ENCODE measurements at regions not wholly inside any gene's neighbourhood (a gene's known extent, or its start where the extent isn't known, plus 50 kb on each side); places are given as distances from the start of the nearest gene placed in this dataset.

DNA sequence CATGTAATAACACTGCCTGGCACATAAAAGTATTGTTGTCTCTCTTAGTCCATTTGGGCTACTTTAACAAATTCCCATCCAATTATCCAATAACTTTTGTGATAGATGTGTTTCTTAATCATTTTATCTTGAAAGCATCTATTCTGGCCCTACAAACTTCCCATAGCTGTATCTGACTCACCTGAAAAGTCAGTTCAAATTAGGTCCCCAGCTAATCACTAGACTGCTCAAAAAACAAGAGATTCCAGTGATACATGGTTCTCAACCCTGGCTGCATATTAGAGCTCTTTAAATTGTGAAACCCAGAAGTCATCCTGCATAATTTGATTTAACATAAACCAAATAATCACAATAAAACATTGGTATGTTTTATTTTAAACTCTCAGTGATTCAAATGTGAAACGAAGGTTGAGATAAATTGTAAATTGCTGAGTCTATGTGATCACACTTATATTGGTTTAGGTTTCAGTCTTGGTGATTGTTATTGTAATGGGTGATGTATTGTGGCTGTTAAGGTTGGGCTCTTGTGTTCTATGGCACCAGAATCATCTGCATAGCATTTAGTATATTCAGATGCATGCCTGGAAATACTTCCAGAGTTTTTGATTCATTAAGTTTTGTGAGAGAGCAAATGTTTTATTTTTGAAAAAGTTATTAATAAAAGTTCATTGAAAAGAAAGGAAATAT is 268.9 kb upstream of the KCNMB2 start:
- no peak for TF ChIP-seq POLR2A (IDR thresholded peaks at IDR 0.05)
- TF ChIP-seq, protein P1, sequence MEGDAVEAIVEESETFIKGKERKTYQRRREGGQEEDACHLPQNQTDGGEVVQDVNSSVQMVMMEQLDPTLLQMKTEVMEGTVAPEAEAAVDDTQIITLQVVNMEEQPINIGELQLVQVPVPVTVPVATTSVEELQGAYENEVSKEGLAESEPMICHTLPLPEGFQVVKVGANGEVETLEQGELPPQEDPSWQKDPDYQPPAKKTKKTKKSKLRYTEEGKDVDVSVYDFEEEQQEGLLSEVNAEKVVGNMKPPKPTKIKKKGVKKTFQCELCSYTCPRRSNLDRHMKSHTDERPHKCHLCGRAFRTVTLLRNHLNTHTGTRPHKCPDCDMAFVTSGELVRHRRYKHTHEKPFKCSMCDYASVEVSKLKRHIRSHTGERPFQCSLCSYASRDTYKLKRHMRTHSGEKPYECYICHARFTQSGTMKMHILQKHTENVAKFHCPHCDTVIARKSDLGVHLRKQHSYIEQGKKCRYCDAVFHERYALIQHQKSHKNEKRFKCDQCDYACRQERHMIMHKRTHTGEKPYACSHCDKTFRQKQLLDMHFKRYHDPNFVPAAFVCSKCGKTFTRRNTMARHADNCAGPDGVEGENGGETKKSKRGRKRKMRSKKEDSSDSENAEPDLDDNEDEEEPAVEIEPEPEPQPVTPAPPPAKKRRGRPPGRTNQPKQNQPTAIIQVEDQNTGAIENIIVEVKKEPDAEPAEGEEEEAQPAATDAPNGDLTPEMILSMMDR (IDR thresholded peaks at IDR 0.05) = no peak
- intact Hi-C loops (cut with DNase I) = no loop called here
- Histone ChIP-seq H3K27ac (no peak overlapping the region), H3K4me1 (no peaks in the 10 kb centered on the region), H3K4me3 (no peak overlapping the region), H3K9me3 (no peaks in the 10 kb centered on the region), H3K27me3 (no peaks in the 10 kb centered on the region), H3K36me3 (no peaks in the 10 kb centered on the region)
- WGBS (ENCODE audit: insufficient coverage, low coverage, low lambda C conversion rate, missing lambda C conversion rate) = 40% methylated on average over 1 of the region's 1 CpG
- ATAC-seq = no peak
- no peak for DNase-seq

DNA sequence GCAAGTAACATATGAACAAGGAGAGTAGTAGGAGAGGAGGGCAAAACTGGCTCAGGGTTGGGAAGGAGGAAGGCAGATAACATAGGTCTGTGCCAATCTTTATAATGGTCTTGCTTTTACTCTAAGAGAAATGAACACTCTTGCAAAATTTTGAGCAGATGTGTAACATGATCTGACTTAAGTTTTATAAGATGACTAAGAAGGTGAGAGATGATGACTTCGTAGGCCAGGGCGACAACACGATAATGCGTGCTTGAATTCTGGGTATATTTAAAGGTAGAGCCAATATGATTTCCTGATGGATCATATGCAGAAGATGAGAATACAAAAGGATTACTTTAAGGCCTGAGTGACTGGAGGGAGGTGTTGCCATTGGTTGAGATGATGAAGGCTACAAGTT is 265.4 kb upstream of the KCNMB2 start:
- Histone ChIP-seq H3K36me3 (no peaks in the 10 kb centered on the region), H3K4me3 (no peak overlapping the region), H3K9me3 (no peaks in the 10 kb centered on the region), H3K27me3 (no peaks in the 10 kb centered on the region), H3K27ac (no peak overlapping the region), H3K4me1 (no peaks in the 10 kb centered on the region)
- TF ChIP-seq, protein P1 (IDR thresholded peaks at IDR 0.05) = no peak
- TF ChIP-seq POLR2A (IDR thresholded peaks at IDR 0.05) = no peak
- no peak for ATAC-seq
- intact Hi-C loops (cut with DNase I) = no loop called here
- no peak for DNase-seq
- 98% methylated on average over 4 of the region's 4 CpGs for WGBS (ENCODE audit: insufficient coverage, low coverage, low lambda C conversion rate, missing lambda C conversion rate)

DNA sequence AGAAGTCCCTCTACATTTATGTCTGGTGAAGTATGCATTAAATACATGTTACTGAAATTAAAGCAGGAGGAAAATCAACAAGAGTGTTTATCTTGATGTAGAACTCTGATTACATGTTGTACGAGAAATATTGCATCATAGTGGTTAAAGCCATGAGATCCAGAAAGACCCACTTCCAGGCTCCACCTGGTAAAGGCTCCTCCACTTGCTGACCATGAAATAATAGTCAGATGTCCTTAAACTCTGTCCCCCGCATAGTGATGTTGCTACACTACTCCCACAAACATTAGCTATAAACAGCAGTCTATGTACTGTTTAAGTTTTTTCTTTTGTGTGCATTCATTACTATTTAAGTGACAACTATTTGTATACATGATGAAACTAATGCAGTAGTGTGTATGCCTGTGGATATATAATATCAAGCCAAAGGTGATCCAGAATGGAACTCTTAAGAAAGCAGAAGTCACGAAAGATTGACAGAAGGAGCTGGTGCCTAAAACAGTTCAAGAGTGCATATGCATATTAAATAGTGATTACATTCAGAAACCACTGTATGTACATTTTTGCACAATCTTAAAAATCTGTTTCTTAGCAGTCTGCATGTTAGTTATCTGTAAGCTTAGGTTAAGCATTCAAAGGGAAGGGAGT is 264.4 kb upstream of the KCNMB2 start:
- 53% methylated on average over 3 of the region's 3 CpGs for WGBS (ENCODE audit: insufficient coverage, low coverage, low lambda C conversion rate, missing lambda C conversion rate)
- TF ChIP-seq, protein P1 (IDR thresholded peaks at IDR 0.05) = no peak
- TF ChIP-seq POLR2A (IDR thresholded peaks at IDR 0.05) = no peak
- H3K36me3 ChIP-seq = no peaks in the 10 kb centered on the region
- ATAC-seq (no peak), DNase-seq (no peak)
- no peaks in the 10 kb centered on the region for H3K4me1 ChIP-seq
- no peak overlapping the region for H3K4me3 ChIP-seq
- H3K27me3 ChIP-seq = no peaks in the 10 kb centered on the region
- no peaks in the 10 kb centered on the region for H3K9me3 ChIP-seq
- H3K27ac ChIP-seq = no peak overlapping the region
- intact Hi-C loops (cut with DNase I) = no loop called here

DNA sequence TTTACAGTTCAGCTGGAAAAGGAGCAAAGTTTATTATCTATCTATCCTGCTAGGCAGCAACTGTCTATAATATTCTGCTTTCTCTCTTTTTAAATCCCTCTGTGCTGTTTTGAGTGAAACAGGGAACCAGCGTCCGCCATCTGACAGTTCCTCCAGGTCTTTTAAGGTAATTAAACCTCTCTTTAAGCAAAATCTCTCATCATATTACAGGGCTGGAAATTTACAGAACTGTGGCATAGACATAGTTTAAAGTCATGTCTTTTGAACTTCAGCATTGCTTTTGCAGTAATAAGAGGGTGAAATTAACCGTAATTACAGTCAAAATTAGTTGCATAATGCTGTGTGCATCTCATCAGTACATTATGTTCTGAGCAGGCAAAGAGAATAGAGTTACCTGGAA is 263.4 kb upstream of the KCNMB2 start:
- Histone ChIP-seq H3K9me3 (no peaks in the 10 kb centered on the region), H3K36me3 (no peaks in the 10 kb centered on the region)
- DNase-seq = no peak

More for the DNA sequence above, 263.4 kb upstream of the KCNMB2 start:
- Histone ChIP-seq H3K27ac (no peak overlapping the region), H3K27me3 (no peaks in the 10 kb centered on the region), H3K4me3 (no peak overlapping the region), H3K4me1 (no peaks in the 10 kb centered on the region)
- TF ChIP-seq POLR2A (IDR thresholded peaks at IDR 0.05) = no peak
- TF ChIP-seq, protein P1 (IDR thresholded peaks at IDR 0.05) = no peak
- WGBS (ENCODE audit: insufficient coverage, low coverage, low lambda C conversion rate, missing lambda C conversion rate) = 58% methylated on average over 3 of the region's 3 CpGs
- ATAC-seq = no peak
- intact Hi-C loops (cut with DNase I) = no loop called here
